ENCODE measurements at regions not wholly inside any gene's neighbourhood (a gene's known extent, or its start where the extent isn't known, plus 50 kb on each side); places are given as distances from the start of the nearest gene placed in this dataset.

DNA sequence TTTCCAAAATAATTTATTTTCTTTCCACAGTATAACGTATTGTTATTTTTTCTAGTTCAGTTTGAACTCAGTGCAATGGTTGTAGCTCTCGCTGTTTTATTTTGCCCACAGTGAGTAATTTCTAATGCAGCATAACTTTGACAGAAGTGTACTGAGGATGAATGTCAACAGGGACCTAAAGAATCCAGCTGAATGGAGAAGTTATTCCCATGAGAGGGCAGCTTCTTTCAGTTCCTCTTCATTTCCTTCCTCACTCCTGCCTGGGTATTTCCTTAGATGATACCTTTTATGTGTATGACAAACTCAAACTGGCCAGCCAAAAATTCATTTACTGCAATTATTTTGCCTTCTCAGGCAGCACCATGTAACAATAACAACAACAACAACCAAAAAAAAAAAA, 1223.1 kb upstream of the ZEB2 start:
- no peak for DNase-seq

DNA sequence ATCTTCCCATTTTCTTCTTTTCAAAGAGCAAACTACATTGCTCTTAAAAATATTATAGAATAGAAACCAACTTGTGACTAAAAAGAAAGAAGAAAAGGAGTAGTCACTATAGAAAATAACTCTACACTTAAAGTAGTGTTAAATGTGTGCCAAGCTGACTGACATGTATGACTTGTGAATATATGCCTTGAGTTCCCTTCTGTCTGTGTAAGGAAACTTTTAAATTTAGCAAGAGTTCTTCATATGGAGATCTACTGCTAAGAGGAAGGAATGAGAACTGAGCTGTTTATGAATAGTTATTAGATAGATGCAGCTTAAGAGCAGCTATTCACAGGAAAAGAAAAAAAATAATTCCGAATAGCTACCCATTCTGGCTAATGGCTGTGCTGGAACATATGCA, 1221.7 kb upstream of the ZEB2 start:
- no peak for DNase-seq

DNA sequence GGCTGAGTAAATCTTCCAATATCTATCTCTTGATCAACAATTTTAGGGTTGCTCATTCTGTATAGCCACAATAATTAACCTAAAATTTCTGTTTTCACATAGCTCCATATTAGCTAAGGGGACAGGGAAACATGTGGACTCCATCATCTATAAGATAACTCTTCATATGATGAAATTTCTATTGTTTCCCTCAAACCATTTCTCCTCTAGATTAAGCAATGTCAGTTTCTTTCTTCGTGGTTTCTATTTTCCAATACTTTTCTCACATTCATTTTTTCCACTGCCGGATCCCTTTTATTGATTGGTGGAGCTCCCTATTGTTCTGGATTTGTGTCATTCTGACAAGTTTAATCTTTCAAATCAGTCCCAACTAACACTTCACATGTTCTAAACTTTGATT, 1221.3 kb upstream of the ZEB2 start:
- DNase-seq = no peak

DNA sequence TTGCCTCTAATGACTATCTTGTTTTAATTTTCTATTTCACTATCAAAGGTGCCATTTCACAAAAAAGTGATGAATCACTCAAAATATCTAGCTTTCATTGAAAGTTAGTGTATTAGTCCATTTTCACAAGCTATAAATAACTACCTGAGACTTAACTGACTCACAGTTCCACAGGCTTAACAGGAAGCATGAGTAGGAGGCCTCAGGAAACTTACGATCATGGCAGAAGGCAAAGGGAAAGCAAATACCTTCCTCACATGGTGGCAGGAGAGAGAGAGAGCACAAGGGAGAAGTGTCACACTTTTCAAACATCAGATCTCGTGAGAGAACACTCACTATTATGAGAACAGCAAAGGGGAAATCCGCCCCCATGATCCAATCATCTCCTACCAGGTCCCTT, 1220.4 kb upstream of the ZEB2 start:
- no peak for DNase-seq

DNA sequence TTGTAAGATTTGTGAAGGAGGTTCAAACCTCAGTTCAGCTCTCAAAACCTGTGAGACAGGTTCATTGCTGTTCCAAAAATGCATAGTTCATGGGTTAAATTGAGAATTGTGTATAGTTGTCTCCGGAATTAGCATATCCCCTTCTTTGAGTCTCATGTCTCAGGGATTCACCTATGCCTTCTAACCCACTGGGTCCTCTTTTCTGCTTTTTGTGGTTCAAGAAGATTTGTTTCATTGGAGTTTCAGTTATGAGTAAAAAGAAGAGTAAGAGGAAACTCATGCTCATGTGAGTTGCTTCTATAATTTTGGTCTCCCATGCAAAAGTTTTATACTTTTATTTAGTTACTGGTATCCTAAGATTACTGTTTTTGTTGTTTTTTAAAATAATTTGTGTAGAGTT, 1219.8 kb upstream of the ZEB2 start:
- DNase-seq = no peak

DNA sequence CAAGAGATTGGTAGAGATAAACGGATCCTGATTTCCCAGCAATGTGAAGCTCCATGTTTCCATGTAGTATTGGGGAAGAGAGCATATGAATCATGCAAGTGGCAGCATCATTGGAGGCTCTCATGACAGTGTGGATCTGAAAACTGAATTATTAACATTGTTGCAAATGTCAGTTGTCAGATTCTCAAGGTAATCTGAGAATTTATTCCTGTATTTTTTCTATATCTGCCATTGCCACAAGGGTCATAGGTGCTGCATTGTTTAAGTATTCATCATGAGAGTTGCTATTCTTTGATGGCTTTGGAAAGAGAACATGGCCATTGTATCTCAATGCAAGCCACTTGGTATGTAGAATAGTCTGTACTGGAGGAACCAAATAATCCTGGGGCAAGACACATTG, 1217.0 kb upstream of the ZEB2 start:
- no peak for DNase-seq

DNA sequence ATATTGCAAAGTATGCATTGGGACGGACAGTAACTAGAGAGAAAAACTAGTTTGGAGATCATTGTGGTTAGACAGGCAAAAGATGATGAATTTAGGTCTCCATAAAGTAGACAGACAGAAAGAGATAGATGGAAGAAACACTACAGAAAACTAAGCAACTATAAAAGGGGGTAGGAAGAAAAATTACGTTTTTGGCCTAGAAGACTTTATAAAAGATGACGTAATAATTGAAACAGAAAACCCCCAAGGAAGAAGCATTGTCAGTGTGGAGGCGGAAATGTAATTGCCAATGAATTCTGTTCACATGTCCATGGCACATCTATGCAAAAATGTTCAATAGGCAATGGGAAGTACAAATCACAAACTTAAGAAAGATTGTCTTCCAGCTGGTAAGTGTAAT, 1211.5 kb upstream of the ZEB2 start:
- DNase-seq = no peak

DNA sequence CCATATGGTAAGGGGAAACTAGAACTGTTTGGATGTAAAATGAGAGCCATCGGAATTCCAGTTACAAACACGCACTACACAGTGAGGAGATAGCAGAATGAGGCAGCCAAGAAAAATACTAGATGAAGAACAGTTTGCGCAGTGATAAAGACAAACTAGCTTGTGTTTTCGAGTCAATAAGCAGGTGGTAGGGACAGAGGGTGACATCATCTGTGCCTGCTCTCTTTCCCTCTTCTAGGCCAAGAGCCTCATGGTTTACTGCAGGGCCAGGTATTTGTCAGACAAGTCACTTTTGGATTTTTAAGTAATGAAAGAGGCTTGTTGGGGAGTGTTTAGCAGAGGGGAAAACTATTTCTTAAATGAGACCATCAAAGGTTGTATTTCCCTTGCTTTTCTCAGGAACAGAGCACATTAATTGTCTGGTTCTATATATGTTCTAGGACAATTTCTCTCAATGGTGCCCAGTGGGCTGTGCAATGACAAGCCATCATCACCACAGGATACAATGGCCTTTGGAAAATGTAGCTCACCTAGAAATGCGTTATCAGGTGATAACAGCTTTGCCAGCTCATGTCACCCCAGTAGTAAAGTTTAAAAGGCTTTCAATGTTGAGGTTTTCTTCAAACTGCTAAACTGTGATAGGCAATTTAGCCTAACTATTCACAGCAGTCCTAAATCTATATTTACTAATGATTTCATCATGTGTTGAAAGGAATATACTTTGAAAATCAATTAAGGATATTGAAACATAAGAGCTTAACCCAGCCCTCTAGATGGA, 1210.3 kb upstream of the ZEB2 start:
- DNase-seq = no peak

DNA sequence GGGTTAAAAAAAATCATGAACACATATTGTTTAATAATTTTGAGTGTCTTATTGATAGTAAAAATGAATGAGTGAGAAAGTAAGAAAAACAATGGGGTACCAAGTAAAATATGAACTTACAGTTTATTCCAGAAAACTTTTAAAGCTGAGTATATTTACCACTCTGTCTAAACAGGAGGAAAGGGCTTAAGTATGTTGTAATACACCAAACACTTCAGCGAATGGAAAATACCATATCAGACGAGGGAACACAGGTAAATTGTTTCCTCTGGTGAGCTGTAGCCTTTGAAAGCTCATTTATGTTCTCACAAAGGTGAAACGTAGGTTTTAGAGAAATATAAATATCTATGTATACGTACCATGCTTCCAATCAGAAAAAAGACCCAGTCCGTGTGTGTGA, 1209.6 kb upstream of the ZEB2 start:
- DNase-seq = no peak

DNA sequence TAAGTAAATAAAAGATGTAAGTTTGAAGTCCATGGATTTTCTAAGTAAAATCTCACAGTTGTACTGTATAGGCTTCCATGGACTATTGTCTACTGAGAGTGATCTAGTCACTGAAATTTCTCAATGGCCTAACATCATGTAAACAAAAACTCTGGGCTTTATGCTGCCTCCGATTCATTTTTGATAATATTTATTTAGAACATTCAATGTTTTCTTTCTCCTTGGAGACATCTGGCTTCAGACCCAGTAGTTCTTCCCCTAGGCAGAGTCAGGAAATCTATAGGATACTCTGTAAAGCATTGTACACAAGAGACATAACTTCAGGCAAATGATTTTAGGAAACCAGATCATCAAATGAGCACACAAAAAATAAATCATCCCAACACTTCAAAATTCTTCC, 1208.6 kb upstream of the ZEB2 start:
- DNase-seq = no peak

DNA sequence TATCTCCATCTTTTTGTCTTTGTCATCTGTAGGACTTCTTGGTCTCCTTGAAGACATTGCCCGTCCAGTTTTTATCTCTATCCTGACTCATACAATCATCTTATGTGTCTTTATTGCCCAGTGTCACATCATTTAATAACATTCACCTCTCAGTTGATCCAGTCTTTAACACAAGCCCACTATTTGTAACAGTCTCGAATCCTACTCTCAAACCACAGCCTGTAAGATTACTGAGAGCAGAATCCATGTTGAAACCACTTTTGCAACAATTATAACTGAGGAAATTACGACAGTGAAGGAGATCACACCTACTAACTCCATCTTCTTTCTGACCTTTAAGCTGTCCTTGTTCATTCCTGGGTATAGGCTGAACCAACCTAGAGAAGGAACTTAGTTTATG, 1206.0 kb upstream of the ZEB2 start:
- DNase-seq = no peak

DNA sequence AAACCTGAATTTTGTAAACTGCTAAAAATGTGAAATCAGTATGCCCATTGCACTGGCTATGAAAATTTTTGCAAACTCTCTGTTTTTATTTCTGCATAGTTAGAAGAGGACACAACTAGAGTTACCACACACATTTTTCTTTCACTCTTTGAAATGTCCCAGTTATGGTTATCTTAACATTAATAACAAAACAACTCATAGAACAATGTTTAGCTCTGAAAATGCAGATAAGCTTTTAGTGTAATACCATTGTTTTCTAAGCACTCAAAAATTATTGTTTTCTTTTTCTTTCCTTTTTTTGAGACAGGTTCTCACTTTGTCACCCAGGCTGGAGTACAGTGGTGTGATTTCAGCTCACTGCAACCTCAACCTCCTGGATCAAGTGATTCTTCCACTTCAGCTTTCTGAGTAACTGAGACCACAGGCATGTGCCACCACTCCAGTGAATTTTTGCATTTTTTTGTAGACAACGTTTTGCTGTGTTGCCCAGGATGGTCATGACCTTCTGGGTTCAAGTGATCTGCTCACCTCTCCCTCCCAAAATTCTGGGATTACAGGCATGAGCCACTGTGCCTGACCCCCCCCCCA, 1204.5 kb upstream of the ZEB2 start:
- DNase-seq = no peak

DNA sequence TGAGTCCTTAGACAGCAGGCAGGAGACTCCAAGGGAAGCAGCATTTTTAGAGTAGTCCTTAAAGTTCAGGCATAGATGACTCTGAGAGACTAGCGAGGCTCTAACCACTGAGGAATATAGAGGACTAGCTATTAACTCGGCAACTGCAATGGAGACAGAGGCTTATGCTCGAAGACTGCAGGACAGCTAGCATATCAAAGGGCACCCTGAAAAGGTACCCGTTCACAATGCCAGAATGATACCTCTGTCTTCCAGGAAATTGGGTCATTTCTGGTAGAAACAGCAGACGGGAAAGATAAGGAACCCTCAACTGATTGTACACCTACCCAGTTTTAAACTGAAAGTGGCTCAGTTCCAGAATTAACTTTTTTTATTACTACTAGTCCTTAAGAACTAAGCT, 1204.0 kb upstream of the ZEB2 start:
- DNase-seq = no peak

DNA sequence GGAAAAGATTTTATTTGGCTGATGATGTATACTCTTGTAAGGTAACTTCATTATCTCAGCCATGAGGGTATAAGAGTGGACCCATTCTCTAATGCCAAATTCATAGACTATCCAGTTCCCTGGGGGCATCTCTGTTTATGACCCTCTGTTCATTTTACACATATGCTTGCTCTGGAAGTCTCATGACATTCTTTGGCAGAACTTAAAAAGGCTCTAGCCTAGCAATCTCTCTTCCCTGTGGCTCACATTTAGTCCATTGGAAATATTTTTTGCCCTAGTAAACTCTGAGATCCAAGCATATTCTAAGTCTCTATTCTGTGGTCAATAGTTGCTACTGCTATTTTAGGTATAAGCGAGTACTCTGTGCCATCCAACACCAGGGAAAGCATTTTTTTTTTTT, 1201.8 kb upstream of the ZEB2 start:
- DNase-seq = no peak

DNA sequence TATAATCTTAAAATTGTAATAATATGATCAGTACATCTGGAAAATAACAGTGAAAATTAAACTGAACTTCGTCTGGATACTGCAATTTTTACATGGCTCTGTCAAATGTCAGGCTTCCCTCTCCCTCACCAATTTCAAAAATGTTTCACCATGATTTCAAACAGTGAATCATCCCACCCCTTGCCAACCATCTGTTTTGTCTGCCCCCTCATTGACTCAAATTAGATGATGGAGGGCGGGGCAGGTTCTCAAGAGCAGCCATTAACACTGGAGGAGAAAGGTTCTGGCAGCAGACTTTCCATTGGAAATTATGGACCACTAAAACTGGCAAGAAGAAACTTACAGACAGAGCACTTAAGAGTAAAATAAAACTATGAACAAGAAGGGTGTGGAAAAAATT, 1195.7 kb upstream of the ZEB2 start:
- no peak for DNase-seq

DNA sequence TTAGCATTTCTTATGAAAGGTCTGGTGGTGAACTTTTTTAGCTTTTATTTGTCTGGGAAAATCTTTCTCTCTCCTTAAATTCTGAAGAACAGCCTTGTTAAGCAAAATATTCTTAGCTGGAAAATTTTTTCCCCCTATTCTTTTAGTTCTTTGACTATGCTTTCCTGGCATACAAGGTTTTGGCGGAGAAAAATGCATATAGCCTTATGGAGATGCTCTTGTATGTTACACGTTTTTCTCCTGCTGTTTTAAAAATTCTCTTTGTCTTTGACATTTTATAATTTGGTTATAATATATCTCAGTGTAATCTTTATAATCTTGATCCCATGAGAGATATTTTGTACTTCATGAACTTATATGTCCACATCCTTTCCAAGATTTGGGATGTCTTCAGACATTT, 1190.4 kb upstream of the ZEB2 start:
- DNase-seq = no peak

DNA sequence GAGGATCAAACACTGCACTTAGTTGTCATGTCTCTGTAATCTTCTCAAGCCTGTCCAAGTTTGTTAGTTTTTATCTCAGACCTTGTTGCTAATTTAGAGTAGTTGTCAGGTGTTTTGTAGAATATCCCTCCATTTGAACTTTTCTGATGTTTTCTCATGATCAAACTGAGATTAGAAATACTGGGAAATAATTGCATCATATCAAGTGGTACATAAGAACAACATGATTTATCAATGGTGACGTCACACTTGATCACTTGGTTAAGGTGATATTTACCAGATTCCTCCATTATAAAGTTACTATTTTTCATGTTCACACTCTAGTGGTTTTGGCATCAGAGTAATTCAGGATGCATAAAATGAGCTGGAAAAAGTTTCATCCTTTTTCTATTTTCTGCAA, 1182.4 kb upstream of the ZEB2 start:
- DNase-seq = no peak

DNA sequence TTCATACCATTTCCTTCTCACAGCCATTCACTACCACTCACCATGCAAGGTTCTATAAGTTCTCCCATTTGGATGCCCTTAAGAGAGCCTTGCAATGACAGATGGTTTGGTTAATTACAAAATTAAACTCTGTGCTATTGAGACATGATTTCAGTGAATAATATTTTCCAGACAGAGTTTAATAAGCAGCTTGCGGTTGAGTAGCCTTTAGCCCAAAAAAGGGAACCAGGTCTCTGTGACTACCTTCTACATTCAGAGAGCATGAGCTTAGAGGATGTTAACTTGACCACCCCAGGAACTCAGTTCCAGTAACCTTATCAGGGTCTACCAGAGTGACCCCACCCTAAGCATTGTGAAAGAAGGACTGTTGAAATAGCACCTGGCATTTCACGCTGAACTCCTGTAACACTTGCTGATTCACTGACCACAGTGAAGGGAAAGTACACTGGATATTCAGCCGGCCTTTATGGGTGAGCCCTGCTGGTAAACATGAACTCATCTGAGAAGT, 1173.1 kb upstream of the ZEB2 start:
- DNase-seq = no peak

DNA sequence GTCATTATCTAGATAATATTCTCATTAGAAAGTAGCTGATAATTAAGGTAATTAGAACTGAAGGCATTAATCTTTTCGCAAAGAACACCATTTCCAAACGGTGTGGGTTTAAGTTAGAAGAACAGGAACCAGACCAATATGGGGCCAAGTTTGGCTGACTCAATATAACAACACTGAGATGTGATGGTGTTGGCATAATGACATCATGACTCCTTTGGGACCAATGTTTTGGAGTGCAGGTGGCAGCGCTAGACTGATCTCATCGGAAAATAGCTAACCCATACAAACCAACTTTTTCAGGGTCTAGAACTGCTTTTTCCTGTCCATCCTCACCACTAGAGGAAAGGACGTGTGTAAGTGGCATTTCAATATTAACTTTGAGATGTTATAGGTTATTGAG, 1171.7 kb upstream of the ZEB2 start:
- no peak for DNase-seq

DNA sequence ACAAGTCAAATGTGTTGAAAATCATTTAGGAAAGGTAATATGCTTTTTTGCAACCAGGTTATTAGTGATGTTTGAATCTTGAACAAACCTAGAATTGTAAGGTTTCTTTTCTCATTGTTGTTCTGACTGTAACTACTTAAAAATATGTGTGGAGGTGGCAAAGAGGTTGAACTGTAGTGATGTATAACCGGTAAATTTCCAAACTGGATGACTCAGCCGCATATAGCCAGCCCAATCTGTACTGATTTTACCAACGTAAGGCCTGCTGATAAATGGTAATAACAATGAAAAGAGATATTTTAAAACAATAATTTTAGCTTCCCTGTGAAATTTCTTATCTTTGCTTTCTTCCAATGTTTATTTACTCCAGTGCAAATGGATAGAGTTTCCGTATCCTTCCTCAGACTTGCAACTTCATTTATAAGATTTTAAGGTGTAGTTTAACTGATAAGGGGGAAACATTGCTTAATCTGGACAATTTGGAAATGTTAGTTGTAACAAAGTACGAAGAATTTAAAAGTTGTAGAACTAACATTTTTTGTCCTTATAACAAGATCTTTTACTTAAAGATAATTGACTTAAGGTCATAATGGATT, 1170.4 kb upstream of the ZEB2 start:
- no peak for DNase-seq

DNA sequence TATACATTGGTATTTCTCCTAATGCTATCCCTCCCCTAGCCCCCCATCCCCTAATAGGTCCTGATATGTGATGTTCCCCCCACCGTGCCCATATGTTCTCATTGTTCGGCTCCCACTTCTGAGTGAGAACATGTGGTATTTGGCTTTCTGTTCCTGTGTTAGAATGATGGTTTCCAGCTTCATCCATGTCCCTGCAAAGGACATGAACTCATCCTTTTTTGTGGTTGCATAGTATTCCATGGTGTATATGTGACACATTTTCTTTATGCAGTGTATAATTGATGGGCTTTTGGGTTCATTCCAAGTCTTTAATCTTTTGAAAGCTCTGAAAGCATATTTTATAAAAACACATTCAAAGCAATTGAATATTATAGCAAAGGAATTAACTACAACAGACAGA, 1169.4 kb upstream of the ZEB2 start:
- DNase-seq = no peak

DNA sequence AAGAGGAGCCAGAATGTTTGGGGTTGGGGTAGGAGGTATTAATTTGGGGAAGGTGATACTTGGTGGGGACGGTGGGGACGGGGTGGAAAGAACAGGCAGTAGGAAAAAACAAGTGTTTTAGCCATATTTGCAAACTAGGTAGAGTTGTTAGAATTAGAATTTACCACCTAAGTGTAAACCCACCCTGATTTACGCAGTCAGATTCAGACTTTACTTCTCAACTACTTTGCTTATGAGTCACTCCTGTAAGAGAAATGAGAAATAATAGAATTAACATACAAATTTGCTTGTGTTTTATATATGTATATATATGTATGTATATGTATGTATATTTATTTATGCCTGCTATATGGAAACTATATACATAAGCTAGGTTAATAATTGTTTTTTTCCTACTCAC, 1168.2 kb upstream of the ZEB2 start:
- DNase-seq = no peak

DNA sequence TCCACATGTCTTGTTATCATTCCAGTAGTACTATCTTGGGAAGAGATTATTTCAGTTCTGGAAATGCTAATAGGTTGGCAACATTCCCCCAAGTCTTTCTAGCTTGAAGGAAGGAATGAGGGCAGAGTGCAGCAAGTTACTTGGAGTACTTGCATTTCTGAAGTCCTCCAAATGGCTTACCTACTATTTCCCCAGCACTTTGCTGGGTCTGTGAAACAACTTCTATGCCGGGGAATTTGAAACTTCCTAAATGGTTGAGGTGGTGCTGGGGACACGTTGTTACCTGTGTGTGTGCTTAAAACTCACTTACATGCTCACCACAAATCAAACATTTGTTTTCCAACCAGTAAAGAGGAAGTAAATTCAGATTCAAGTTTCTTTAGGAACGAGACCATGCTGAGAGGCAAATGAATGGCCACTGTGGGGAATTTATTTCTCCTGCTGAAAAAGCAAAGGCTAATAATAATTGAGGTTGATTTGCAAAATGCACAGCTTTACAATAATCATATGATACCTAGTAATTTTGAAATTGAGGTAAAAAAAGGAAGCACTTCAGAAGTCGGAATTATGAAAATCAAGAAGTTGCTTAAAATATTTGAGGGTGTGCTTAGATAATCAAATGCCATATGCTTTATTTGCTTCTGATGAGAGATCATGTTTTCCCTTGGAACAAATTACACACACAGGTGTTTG, 1167.7 kb upstream of the ZEB2 start:
- DNase-seq = no peak
